Astrocyte (in vitro differentiated cells and primary cell): ENCODE measurements at regions not wholly inside any gene's neighbourhood (a gene's known extent, or its start where the extent isn't known, plus 50 kb on each side); places are given as distances from the start of the nearest gene placed in this dataset.

Experiments used
- DNase-seq: peaks from one replicate; pipeline ENCODE4 v3.0.0-alpha.2; 2010; ENCODE audit warnings: low read depth
- FAIRE-seq: peaks from 2 replicates; lab custom pipeline; 2011; peaks lifted over from hg19 to GRCh38; lab: Jason Lieb, UNC
- H2AFZ ChIP-seq: 2 replicates; pipeline ENCODE4 v1.6.0; 2012; ENCODE audit warnings: low read depth, low read length, inconsistent platforms
- H3K27ac ChIP-seq: 2 replicates; pipeline ENCODE4 v1.5.1; 2011; ENCODE audit warnings: low read depth, low read length, inconsistent platforms
- H3K27me3 ChIP-seq: 2 replicates; pipeline ENCODE4 v1.6.0; 2011; ENCODE audit warnings: low read length, inconsistent platforms; ENCODE audit not compliant: insufficient read depth
- H3K36me3 ChIP-seq: 2 replicates; pipeline ENCODE4 v1.5.1; 2011; ENCODE audit warnings: low read length, inconsistent platforms; ENCODE audit not compliant: insufficient read depth
- H3K4me1 ChIP-seq: 2 replicates; pipeline ENCODE4 v1.5.1; 2011; ENCODE audit warnings: low read length, inconsistent platforms; ENCODE audit not compliant: insufficient read depth
- H3K4me2 ChIP-seq: 2 replicates; pipeline ENCODE4 v1.6.0; 2012; ENCODE audit warnings: low read length, inconsistent platforms
- H3K4me3 ChIP-seq: 2 replicates; pipeline ENCODE4 v1.5.1; 2011; ENCODE audit warnings: low read depth, mild to moderate bottlenecking, low read length, inconsistent platforms; ENCODE audit not compliant: insufficient read depth
- H3K79me2 ChIP-seq: 2 replicates; pipeline ENCODE4 v1.6.0; 2012; ENCODE audit warnings: mild to moderate bottlenecking, low read length, inconsistent platforms; ENCODE audit not compliant: insufficient read depth
- H3K9ac ChIP-seq: 2 replicates; pipeline ENCODE4 v1.6.0; 2012; ENCODE audit warnings: mild to moderate bottlenecking, low read length, inconsistent platforms
- H3K9me3 ChIP-seq: 2 replicates; pipeline ENCODE4 v1.5.1; 2012; ENCODE audit warnings: low read depth, mild to moderate bottlenecking, low read length, inconsistent platforms; ENCODE audit not compliant: insufficient read depth
- H4K20me1 ChIP-seq: 2 replicates; pipeline ENCODE4 v1.6.0; 2012; ENCODE audit warnings: low read length, inconsistent platforms; ENCODE audit not compliant: insufficient read depth
- H3K27ac Mint-ChIP-seq: one replicate; pipeline ENCODE4 v1.8.0; 2021; ENCODE audit warnings: mild to moderate bottlenecking, mixed read lengths; ENCODE audit not compliant: unreplicated experiment
- H3K27me3 Mint-ChIP-seq: one replicate; pipeline ENCODE4 v1.8.0; 2021; ENCODE audit warnings: low read depth, mixed read lengths; ENCODE audit not compliant: unreplicated experiment
- H3K36me3 Mint-ChIP-seq: one replicate; pipeline ENCODE4 v1.8.0; 2021; ENCODE audit warnings: low read depth, mixed read lengths; ENCODE audit not compliant: unreplicated experiment
- H3K4me1 Mint-ChIP-seq: one replicate; pipeline ENCODE4 v1.8.0; 2021; ENCODE audit warnings: low read depth, mixed read lengths; ENCODE audit not compliant: unreplicated experiment
- H3K4me3 Mint-ChIP-seq: one replicate; pipeline ENCODE4 v1.8.0; 2021; ENCODE audit warnings: mild to moderate bottlenecking, moderate library complexity, mixed read lengths; ENCODE audit not compliant: unreplicated experiment
- H3K9me3 Mint-ChIP-seq: one replicate; pipeline ENCODE4 v1.8.0; 2021; ENCODE audit warnings: mild to moderate bottlenecking, mixed read lengths; ENCODE audit not compliant: unreplicated experiment
- CTCF ChIP-seq: IDR thresholded peaks from 2 replicates; pipeline ENCODE4 v1.5.1; 2011; ENCODE audit warnings: low read depth, mild to moderate bottlenecking, inconsistent platforms, low read length, moderate library complexity; ENCODE audit not compliant: insufficient read depth
- EZH2 ChIP-seq: IDR thresholded peaks from 2 replicates; pipeline ENCODE4 v1.6.1; 2012; ENCODE audit warnings: mild to moderate bottlenecking, low read length, inconsistent platforms; ENCODE audit not compliant: insufficient read depth

- Histone ChIP-seq H3K9me3 (no peaks in the 10 kb centered on the region), H4K20me1 (no peaks in the 10 kb centered on the region), H2AFZ (no peak overlapping the region), H3K36me3 (no peaks in the 10 kb centered on the region), H3K27ac (no peak overlapping the region), H3K4me2 (no peak overlapping the region), H3K4me3 (no peak overlapping the region), H3K4me1 (no peaks in the 10 kb centered on the region), H3K27me3 (no peaks in the 10 kb centered on the region), H3K79me2 (no peaks in the 10 kb centered on the region), H3K9ac (no peak overlapping the region)
- no peak overlapping the region for H3K27ac Mint-ChIP-seq
- TF ChIP-seq CTCF (no peak), EZH2 (no peak)
- H3K4me1 Mint-ChIP-seq: no peaks in the 10 kb centered on the region
- H3K4me3 Mint-ChIP-seq: no peak overlapping the region
- H3K36me3 Mint-ChIP-seq: no peaks in the 10 kb centered on the region
- no peaks in the 10 kb centered on the region for H3K27me3 Mint-ChIP-seq
- H3K9me3 Mint-ChIP-seq: peaks cover 11% of the 10 kb centered on the region
- DNase-seq: no peak
- FAIRE-seq: no peak
Observed at GRCh38 chr12:127106697-127107096, 1160.3 kb upstream of the TMEM132C start.

GRCh38 chr12:127107744-127108143 lies 1159.2 kb upstream of the TMEM132C start:
- H3K9ac ChIP-seq: no peak overlapping the region
- H3K79me2 ChIP-seq: no peaks in the 10 kb centered on the region
- FAIRE-seq: no peak
- no peak overlapping the region for H3K4me2 ChIP-seq
- H3K4me3 Mint-ChIP-seq: no peak overlapping the region
- peaks cover 11% of the 10 kb centered on the region for H3K9me3 Mint-ChIP-seq
- no peak overlapping the region for H2AFZ ChIP-seq
- H3K9me3 ChIP-seq: no peaks in the 10 kb centered on the region
- TF ChIP-seq CTCF: no peak
- no peak for TF ChIP-seq EZH2
- H3K27ac Mint-ChIP-seq: no peak overlapping the region
- H3K27me3 Mint-ChIP-seq: no peaks in the 10 kb centered on the region
- no peak overlapping the region for H3K4me3 ChIP-seq
- no peaks in the 10 kb centered on the region for H3K36me3 ChIP-seq
- H3K27ac ChIP-seq: no peak overlapping the region
- DNase-seq: no peak
- no peaks in the 10 kb centered on the region for H3K36me3 Mint-ChIP-seq
- no peaks in the 10 kb centered on the region for H4K20me1 ChIP-seq
- H3K4me1 Mint-ChIP-seq: no peaks in the 10 kb centered on the region
- no peaks in the 10 kb centered on the region for H3K4me1 ChIP-seq
- no peaks in the 10 kb centered on the region for H3K27me3 ChIP-seq

- Histone ChIP-seq H3K4me1 (no peaks in the 10 kb centered on the region), H3K79me2 (no peaks in the 10 kb centered on the region), H4K20me1 (no peaks in the 10 kb centered on the region), H3K4me3 (no peak overlapping the region), H3K27me3 (no peaks in the 10 kb centered on the region), H3K36me3 (no peaks in the 10 kb centered on the region), H3K9me3 (no peaks in the 10 kb centered on the region), H3K9ac (no peak overlapping the region), H2AFZ (no peak overlapping the region), H3K27ac (no peak overlapping the region), H3K4me2 (no peak overlapping the region)
- TF ChIP-seq EZH2 (no peak), CTCF (peak; percentile 70)
- H3K27me3 Mint-ChIP-seq: no peaks in the 10 kb centered on the region
- H3K36me3 Mint-ChIP-seq: no peaks in the 10 kb centered on the region
- no peaks in the 10 kb centered on the region for H3K4me1 Mint-ChIP-seq
- DNase-seq (peak; percentile 16), FAIRE-seq (no peak)
- H3K27ac Mint-ChIP-seq: no peak overlapping the region
- H3K4me3 Mint-ChIP-seq: no peak overlapping the region
- peaks cover 11% of the 10 kb centered on the region for H3K9me3 Mint-ChIP-seq
Observed at GRCh38 chr12:127108360-127109215, 1158.4 kb upstream of the TMEM132C start.
